DOHH2 (cell line): ENCODE measurements at regions not wholly inside any gene's neighbourhood (a gene's known extent, or its start where the extent isn't known, plus 50 kb on each side); places are given as distances from the start of the nearest gene placed in this dataset.
"Not testable (repeated sequence)": the region's sequence is repeated elsewhere in the genome, so short reads cannot be mapped to it uniquely, and the experiment has no call there.

ENCODE experiments used
- EZH2phosphoT487 ChIP-seq: fragments of 200-600 bp; sonication (generic); IDR thresholded peaks from 2 replicates; pipeline ENCODE4 v1.6.1; 2017; ENCODE audit warnings: borderline replicate concordance, mild to moderate bottlenecking, antibody characterized with exemption, low read length, moderate library complexity, mixed read lengths
- TF ChIP-seq, protein P1 (sequence below): fragments of 200-600 bp; sonication (generic); IDR thresholded peaks from one replicate; pipeline ENCODE4 v1.5.1; 2014; ENCODE audit warnings: antibody characterized with exemption, mild to moderate bottlenecking, low read depth, low read length; ENCODE audit not compliant: poor library complexity, severe bottlenecking

DNA sequence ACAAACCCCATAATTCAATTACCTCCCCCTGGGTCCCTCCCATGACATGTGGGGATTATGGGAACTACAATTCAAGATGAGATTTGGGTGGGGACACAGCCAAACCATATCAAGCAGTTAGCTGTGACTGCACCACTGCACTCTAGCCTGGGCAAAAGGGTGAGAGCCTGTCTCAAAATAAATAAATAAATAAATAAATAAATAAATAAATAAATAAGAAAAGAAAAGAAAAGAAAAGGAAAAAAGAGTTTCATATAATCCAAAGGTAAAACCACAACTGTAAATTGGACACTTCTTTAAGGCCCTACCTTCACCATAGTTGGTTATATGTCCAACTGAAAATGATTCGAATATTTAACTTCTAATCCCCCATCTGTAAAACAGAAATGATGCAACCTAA, 157.6 kb upstream of the FIGN start:
- TF ChIP-seq, protein P1, sequence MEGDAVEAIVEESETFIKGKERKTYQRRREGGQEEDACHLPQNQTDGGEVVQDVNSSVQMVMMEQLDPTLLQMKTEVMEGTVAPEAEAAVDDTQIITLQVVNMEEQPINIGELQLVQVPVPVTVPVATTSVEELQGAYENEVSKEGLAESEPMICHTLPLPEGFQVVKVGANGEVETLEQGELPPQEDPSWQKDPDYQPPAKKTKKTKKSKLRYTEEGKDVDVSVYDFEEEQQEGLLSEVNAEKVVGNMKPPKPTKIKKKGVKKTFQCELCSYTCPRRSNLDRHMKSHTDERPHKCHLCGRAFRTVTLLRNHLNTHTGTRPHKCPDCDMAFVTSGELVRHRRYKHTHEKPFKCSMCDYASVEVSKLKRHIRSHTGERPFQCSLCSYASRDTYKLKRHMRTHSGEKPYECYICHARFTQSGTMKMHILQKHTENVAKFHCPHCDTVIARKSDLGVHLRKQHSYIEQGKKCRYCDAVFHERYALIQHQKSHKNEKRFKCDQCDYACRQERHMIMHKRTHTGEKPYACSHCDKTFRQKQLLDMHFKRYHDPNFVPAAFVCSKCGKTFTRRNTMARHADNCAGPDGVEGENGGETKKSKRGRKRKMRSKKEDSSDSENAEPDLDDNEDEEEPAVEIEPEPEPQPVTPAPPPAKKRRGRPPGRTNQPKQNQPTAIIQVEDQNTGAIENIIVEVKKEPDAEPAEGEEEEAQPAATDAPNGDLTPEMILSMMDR: not testable (repeated sequence)
- TF ChIP-seq EZH2phosphoT487: not testable (repeated sequence)
